ENCODE measurements at regions not wholly inside any gene's neighbourhood (a gene's known extent, or its start where the extent isn't known, plus 50 kb on each side); places are given as distances from the start of the nearest gene placed in this dataset.
A peak's percentile ranks its signal among the peaks of the same experiment; 100 is the strongest.

- no peaks in the 10 kb centered on the region for H3K4me1 Mint-ChIP-seq
- peaks cover 0 to 13% (median 4%) of the 10 kb centered on the region in 3 donors for H3K27me3 Mint-ChIP-seq
- peaks cover 3 to 29% (median 14%) of the 10 kb centered on the region in 7 donors for H3K9me3 Mint-ChIP-seq
- no peak overlapping the region for H3K4me3 Mint-ChIP-seq
- H3K27ac Mint-ChIP-seq, result no peak overlapping the region
- peaks cover 3 to 7% of the 10 kb centered on the region in 2 donors for H3K36me3 Mint-ChIP-seq
- ATAC-seq (ENCODE audit: low read depth in 2 of 2) (no peak), DNase-seq (no peak)
These were observed 301.3 kb downstream of the HRH4 start for GRCh38 chr18:24761765-24762164.

GRCh38 chr18:24762511-24762910, 302.1 kb downstream of the HRH4 start:
- H3K9me3 Mint-ChIP-seq, result peaks cover 3 to 29% (median 14%) of the 10 kb centered on the region in 7 donors
- ATAC-seq (ENCODE audit: low read depth in 2 of 2) (no peak), DNase-seq (no peak)
- no peak overlapping the region for H3K4me3 Mint-ChIP-seq
- peaks cover 0 to 13% (median 7%) of the 10 kb centered on the region in 3 donors for H3K27me3 Mint-ChIP-seq
- H3K36me3 Mint-ChIP-seq, result peaks cover 3 to 7% of the 10 kb centered on the region in 2 donors
- H3K27ac Mint-ChIP-seq, result no peak overlapping the region
- no peaks in the 10 kb centered on the region for H3K4me1 Mint-ChIP-seq

GRCh38 chr18:24763765-24764513, 303.5 kb downstream of the HRH4 start:
- H3K36me3 Mint-ChIP-seq, result peaks cover 3 to 7% of the 10 kb centered on the region in 2 donors
- ATAC-seq (ENCODE audit: low read depth in 2 of 2) (no peak), DNase-seq (no peak)
- H3K27ac Mint-ChIP-seq, result no peak overlapping the region
- no peak overlapping the region for H3K4me3 Mint-ChIP-seq
- H3K27me3 Mint-ChIP-seq, result peaks cover 2 to 18% (median 4%) of the 10 kb centered on the region in 3 donors
- H3K4me1 Mint-ChIP-seq, result no peaks in the 10 kb centered on the region
- H3K9me3 Mint-ChIP-seq, result peaks cover 3 to 29% (median 14%) of the 10 kb centered on the region in 7 donors

GRCh38 chr18:24764766-24765165, 304.3 kb downstream of the HRH4 start:
- peaks cover 3 to 29% (median 15%) of the 10 kb centered on the region in 7 donors for H3K9me3 Mint-ChIP-seq
- no peak overlapping the region for H3K27ac Mint-ChIP-seq
- no peaks in the 10 kb centered on the region for H3K4me1 Mint-ChIP-seq
- H3K27me3 Mint-ChIP-seq, result peaks cover 6 to 23% (median 8%) of the 10 kb centered on the region in 3 donors
- H3K36me3 Mint-ChIP-seq, result peaks cover 3 to 7% of the 10 kb centered on the region in 2 donors
- no peak overlapping the region for H3K4me3 Mint-ChIP-seq
- DNase-seq (no peak), ATAC-seq (ENCODE audit: low read depth in 2 of 2) (no peak)

- no peak overlapping the region for H3K4me3 Mint-ChIP-seq
- H3K9me3 Mint-ChIP-seq, result peaks cover 3 to 17% (median 9%) of the 10 kb centered on the region in 7 donors
- H3K27ac Mint-ChIP-seq, result no peak overlapping the region
- ATAC-seq (ENCODE audit: low read depth in 2 of 2), result no peak
- H3K27me3 Mint-ChIP-seq, result peaks cover 12 to 26% (median 14%) of the 10 kb centered on the region in 3 donors
- H3K36me3 Mint-ChIP-seq, result peaks cover 3 to 7% of the 10 kb centered on the region in 2 donors
- DNase-seq, result no peak
- no peaks in the 10 kb centered on the region for H3K4me1 Mint-ChIP-seq
These were observed 305.9 kb downstream of the HRH4 start for GRCh38 chr18:24766376-24766775.

GRCh38 chr18:24770311-24771024, 310.0 kb downstream of the HRH4 start:
- no peaks in the 10 kb centered on the region for H3K4me1 Mint-ChIP-seq
- H3K9me3 Mint-ChIP-seq, result peaks cover 0 to 6% (median 0%) of the 10 kb centered on the region in 7 donors
- H3K27me3 Mint-ChIP-seq, result peaks cover 12 to 17% (median 14%) of the 10 kb centered on the region in 3 donors
- H3K4me3 Mint-ChIP-seq, result peak overlapping the region in 1 of 8 donors; percentile 55
- no peak overlapping the region for H3K27ac Mint-ChIP-seq
- no peak for DNase-seq
- no peak for ATAC-seq (ENCODE audit: low read depth in 2 of 2)
- no peaks in the 10 kb centered on the region for H3K36me3 Mint-ChIP-seq

GRCh38 chr18:24771300-24771699, 310.9 kb downstream of the HRH4 start:
- DNase-seq (no peak), ATAC-seq (ENCODE audit: low read depth in 2 of 2) (no peak)
- H3K9me3 Mint-ChIP-seq, result peaks cover 0 to 6% (median 0%) of the 10 kb centered on the region in 7 donors
- no peak overlapping the region for H3K4me3 Mint-ChIP-seq
- no peaks in the 10 kb centered on the region for H3K4me1 Mint-ChIP-seq
- no peak overlapping the region for H3K27ac Mint-ChIP-seq
- no peaks in the 10 kb centered on the region for H3K36me3 Mint-ChIP-seq
- peaks cover 12 to 17% (median 14%) of the 10 kb centered on the region in 3 donors for H3K27me3 Mint-ChIP-seq

- H3K4me1 Mint-ChIP-seq, result no peaks in the 10 kb centered on the region
- H3K27ac Mint-ChIP-seq, result no peak overlapping the region
- no peaks in the 10 kb centered on the region for H3K36me3 Mint-ChIP-seq
- no peak for DNase-seq
- no peak for ATAC-seq (ENCODE audit: low read depth in 2 of 2)
- peaks cover 0 to 6% (median 0%) of the 10 kb centered on the region in 7 donors for H3K9me3 Mint-ChIP-seq
- no peak overlapping the region for H3K4me3 Mint-ChIP-seq
- peaks cover 11 to 17% (median 16%) of the 10 kb centered on the region in 3 donors for H3K27me3 Mint-ChIP-seq
These were observed 312.7 kb downstream of the HRH4 start for GRCh38 chr18:24773101-24773500.

- DNase-seq, result no peak
These were observed 315.6 kb downstream of the HRH4 start for GRCh38 chr18:24776019-24776418.

GRCh38 chr18:24778810-24779418, 318.5 kb downstream of the HRH4 start:
- DNase-seq, result no peak
- Mint-ChIP-seq H3K27ac (no peak overlapping the region), H3K4me1 (no peaks in the 10 kb centered on the region), H3K9me3 (peaks cover 0 to 3% (median 0%) of the 10 kb centered on the region in 7 donors), H3K4me3 (no peak overlapping the region), H3K36me3 (no peaks in the 10 kb centered on the region), H3K27me3 (peaks cover 5 to 9% (median 8%) of the 10 kb centered on the region in 3 donors)
- no peak for ATAC-seq (ENCODE audit: low read depth in 2 of 2)

More at GRCh38 chr18:24776019-24776418, 315.6 kb downstream of the HRH4 start:
- peaks cover 0 to 5% (median 4%) of the 10 kb centered on the region in 3 donors for H3K27me3 Mint-ChIP-seq
- no peak overlapping the region for H3K27ac Mint-ChIP-seq
- ATAC-seq (ENCODE audit: low read depth in 2 of 2), result no peak
- H3K4me1 Mint-ChIP-seq, result no peaks in the 10 kb centered on the region
- no peak overlapping the region for H3K4me3 Mint-ChIP-seq
- H3K36me3 Mint-ChIP-seq, result no peaks in the 10 kb centered on the region
- no peaks in the 10 kb centered on the region for H3K9me3 Mint-ChIP-seq

GRCh38 chr18:24782566-24782965, 322.1 kb downstream of the HRH4 start:
- no peak overlapping the region for H3K27ac Mint-ChIP-seq

GRCh38 chr18:24785019-24785418, 324.6 kb downstream of the HRH4 start:
- no peak overlapping the region for H3K4me3 Mint-ChIP-seq
- DNase-seq (no peak), ATAC-seq (ENCODE audit: low read depth in 2 of 2) (no peak)
- peaks cover 1 to 8% (median 5%) of the 10 kb centered on the region in 3 donors for H3K27me3 Mint-ChIP-seq
- no peaks in the 10 kb centered on the region for H3K4me1 Mint-ChIP-seq
- H3K27ac Mint-ChIP-seq, result no peak overlapping the region
- peaks cover 0 to 9% of the 10 kb centered on the region in 2 donors for H3K36me3 Mint-ChIP-seq
- peaks cover 5 to 24% (median 9%) of the 10 kb centered on the region in 7 donors for H3K9me3 Mint-ChIP-seq

More at GRCh38 chr18:24782566-24782965, 322.1 kb downstream of the HRH4 start:
- Mint-ChIP-seq H3K4me3 (no peak overlapping the region), H3K9me3 (peaks cover 0 to 4% (median 3%) of the 10 kb centered on the region in 7 donors), H3K36me3 (peaks cover 0 to under 1% of the 10 kb centered on the region in 2 donors), H3K4me1 (no peaks in the 10 kb centered on the region), H3K27me3 (peaks cover 5 to 9% (median 8%) of the 10 kb centered on the region in 3 donors)
- no peak for DNase-seq
- ATAC-seq (ENCODE audit: low read depth in 2 of 2), result no peak

- peaks cover 5 to 30% (median 9%) of the 10 kb centered on the region in 7 donors for H3K9me3 Mint-ChIP-seq
- peaks cover 0 to 9% of the 10 kb centered on the region in 2 donors for H3K36me3 Mint-ChIP-seq
- no peak overlapping the region for H3K4me3 Mint-ChIP-seq
- DNase-seq (no peak), ATAC-seq (ENCODE audit: low read depth in 2 of 2) (no peak)
- H3K27me3 Mint-ChIP-seq, result peaks cover 0 to 8% (median 5%) of the 10 kb centered on the region in 3 donors
- H3K4me1 Mint-ChIP-seq, result no peaks in the 10 kb centered on the region
- no peak overlapping the region for H3K27ac Mint-ChIP-seq
These were observed 325.6 kb downstream of the HRH4 start for GRCh38 chr18:24786027-24786426.
